ENCODE measurements at regions not wholly inside any gene's neighbourhood (a gene's known extent, or its start where the extent isn't known, plus 50 kb on each side); places are given as distances from the start of the nearest gene placed in this dataset.

DNA sequence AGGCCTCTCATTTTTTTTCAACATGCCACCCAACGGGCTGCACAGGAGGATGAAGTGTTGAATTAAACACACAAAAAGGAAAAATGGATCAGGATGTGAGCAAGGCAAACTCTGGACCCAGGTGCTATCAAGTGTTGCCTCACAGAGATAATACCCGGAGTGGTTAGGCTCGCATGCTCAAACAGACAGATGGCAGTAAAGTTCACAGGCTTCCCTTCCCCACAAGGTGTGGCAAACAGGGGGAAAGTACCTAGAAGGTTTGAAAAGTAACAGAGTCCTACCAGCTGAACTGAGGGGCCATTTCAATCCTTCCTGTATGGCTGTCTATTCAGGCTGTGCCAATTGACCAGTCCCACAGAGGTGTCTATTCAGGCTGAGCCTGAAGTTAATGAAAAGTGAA lies 123.9 kb upstream of the GC start:
- TF ChIP-seq, protein P1, sequence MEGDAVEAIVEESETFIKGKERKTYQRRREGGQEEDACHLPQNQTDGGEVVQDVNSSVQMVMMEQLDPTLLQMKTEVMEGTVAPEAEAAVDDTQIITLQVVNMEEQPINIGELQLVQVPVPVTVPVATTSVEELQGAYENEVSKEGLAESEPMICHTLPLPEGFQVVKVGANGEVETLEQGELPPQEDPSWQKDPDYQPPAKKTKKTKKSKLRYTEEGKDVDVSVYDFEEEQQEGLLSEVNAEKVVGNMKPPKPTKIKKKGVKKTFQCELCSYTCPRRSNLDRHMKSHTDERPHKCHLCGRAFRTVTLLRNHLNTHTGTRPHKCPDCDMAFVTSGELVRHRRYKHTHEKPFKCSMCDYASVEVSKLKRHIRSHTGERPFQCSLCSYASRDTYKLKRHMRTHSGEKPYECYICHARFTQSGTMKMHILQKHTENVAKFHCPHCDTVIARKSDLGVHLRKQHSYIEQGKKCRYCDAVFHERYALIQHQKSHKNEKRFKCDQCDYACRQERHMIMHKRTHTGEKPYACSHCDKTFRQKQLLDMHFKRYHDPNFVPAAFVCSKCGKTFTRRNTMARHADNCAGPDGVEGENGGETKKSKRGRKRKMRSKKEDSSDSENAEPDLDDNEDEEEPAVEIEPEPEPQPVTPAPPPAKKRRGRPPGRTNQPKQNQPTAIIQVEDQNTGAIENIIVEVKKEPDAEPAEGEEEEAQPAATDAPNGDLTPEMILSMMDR (conservative IDR thresholded peaks at IDR 0.05; ENCODE audit: low read length): no peak
- TF ChIP-seq EZH2phosphoT487 (IDR thresholded peaks at IDR 0.05; ENCODE audit: borderline replicate concordance, low read depth, low read length): no peak

Measured in OCI-LY7 (cell line).